GM12864 (cell line): ENCODE measurements at regions not wholly inside any gene's neighbourhood (a gene's known extent, or its start where the extent isn't known, plus 50 kb on each side); places are given as distances from the start of the nearest gene placed in this dataset.

ENCODE experiments used
- DNase-seq: peaks from one replicate; pipeline ENCODE4 v3.0.0-alpha.2; 2011; ENCODE audit warnings: low read depth
- H3K4me3 ChIP-seq: 2 replicates; pipeline ENCODE4 v1.5.1; 2011; ENCODE audit warnings: mild to moderate bottlenecking, low read depth, low read length, control low read depth
- CTCF ChIP-seq: IDR thresholded peaks from 2 replicates; pipeline ENCODE4 v1.5.1; 2011; ENCODE audit warnings: low read depth, mild to moderate bottlenecking, moderate library complexity, low read length, control low read depth, inconsistent platforms; ENCODE audit errors: missing control alignments

- TF ChIP-seq CTCF, result no peak
- H3K4me3 ChIP-seq, result no peak overlapping the region
- DNase-seq, result no peak
Observed at GRCh38 chr4:123997776-123998449, 601.3 kb downstream of the SPRY1 start.

- H3K4me3 ChIP-seq, result no peak overlapping the region
- no peak for DNase-seq
- TF ChIP-seq CTCF, result no peak
Observed at GRCh38 chr4:124000233-124000632, 603.6 kb downstream of the SPRY1 start.

GRCh38 chr4:124015766-124016165 is 619.2 kb downstream of the SPRY1 start:
- no peak for TF ChIP-seq CTCF
- DNase-seq, result no peak
- no peak overlapping the region for H3K4me3 ChIP-seq

- no peak for DNase-seq
- no peak overlapping the region for H3K4me3 ChIP-seq
- TF ChIP-seq CTCF, result no peak
Observed at GRCh38 chr4:124017185-124017785, 620.7 kb downstream of the SPRY1 start.

GRCh38 chr4:124018383-124019317 is 622.1 kb downstream of the SPRY1 start:
- no peak overlapping the region for H3K4me3 ChIP-seq
- DNase-seq, result peak; percentile 51
- peak; percentile 9 for TF ChIP-seq CTCF

- no peak for DNase-seq
- H3K4me3 ChIP-seq, result no peak overlapping the region
- TF ChIP-seq CTCF, result no peak
Observed at GRCh38 chr4:124019749-124020549, 623.4 kb downstream of the SPRY1 start.
